GM12874 (cell line): ENCODE measurements at regions not wholly inside any gene's neighbourhood (a gene's known extent, or its start where the extent isn't known, plus 50 kb on each side); places are given as distances from the start of the nearest gene placed in this dataset.

Experiments used
- TF ChIP-seq, protein P1 (sequence below): IDR thresholded peaks from 2 replicates; pipeline ENCODE4 v1.5.1; 2011; ENCODE audit warnings: low read depth, mild to moderate bottlenecking, control low read depth, low read length, moderate library complexity; ENCODE audit not compliant: insufficient read depth

DNA sequence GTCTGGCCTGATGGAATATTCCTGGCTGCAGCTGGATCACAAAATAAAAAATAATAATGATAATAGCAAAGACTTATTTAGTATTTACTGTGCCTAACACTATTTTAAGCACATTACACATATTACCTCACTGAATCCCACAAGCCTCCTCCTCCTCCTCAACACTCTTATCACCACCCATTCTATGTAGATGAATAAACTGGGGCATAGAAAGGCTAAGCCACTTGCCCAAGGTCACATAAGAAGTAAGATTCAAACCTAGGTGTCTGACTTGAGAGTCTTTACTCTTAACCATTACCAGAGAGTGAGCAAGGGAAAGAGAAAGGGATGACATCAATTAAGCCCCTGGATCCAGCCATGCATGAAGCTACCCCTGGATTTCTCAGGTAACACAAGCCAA, 493.1 kb downstream of the SHQ1 start:
- TF ChIP-seq, protein P1, sequence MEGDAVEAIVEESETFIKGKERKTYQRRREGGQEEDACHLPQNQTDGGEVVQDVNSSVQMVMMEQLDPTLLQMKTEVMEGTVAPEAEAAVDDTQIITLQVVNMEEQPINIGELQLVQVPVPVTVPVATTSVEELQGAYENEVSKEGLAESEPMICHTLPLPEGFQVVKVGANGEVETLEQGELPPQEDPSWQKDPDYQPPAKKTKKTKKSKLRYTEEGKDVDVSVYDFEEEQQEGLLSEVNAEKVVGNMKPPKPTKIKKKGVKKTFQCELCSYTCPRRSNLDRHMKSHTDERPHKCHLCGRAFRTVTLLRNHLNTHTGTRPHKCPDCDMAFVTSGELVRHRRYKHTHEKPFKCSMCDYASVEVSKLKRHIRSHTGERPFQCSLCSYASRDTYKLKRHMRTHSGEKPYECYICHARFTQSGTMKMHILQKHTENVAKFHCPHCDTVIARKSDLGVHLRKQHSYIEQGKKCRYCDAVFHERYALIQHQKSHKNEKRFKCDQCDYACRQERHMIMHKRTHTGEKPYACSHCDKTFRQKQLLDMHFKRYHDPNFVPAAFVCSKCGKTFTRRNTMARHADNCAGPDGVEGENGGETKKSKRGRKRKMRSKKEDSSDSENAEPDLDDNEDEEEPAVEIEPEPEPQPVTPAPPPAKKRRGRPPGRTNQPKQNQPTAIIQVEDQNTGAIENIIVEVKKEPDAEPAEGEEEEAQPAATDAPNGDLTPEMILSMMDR, result no peak

DNA sequence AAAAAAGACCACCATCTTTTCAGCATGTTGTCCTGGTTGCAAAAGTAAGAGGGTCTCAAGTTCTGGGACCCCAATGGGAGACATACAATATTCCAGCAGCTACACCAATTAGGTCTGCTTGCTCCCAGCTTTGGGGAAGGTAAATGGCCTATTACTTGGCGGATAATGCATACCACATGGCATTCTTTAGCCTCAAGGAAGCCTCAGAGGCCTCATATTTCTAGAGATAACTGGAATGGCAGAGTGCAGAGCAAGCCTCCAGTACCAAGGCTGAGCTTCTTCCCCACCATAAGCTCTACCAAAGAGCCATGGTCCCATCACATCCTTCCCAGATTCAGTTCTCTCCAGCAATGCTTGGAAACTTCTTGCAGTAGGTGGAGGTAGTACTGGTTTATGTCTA, 493.8 kb downstream of the SHQ1 start:
- TF ChIP-seq, protein P1, result no peak

DNA sequence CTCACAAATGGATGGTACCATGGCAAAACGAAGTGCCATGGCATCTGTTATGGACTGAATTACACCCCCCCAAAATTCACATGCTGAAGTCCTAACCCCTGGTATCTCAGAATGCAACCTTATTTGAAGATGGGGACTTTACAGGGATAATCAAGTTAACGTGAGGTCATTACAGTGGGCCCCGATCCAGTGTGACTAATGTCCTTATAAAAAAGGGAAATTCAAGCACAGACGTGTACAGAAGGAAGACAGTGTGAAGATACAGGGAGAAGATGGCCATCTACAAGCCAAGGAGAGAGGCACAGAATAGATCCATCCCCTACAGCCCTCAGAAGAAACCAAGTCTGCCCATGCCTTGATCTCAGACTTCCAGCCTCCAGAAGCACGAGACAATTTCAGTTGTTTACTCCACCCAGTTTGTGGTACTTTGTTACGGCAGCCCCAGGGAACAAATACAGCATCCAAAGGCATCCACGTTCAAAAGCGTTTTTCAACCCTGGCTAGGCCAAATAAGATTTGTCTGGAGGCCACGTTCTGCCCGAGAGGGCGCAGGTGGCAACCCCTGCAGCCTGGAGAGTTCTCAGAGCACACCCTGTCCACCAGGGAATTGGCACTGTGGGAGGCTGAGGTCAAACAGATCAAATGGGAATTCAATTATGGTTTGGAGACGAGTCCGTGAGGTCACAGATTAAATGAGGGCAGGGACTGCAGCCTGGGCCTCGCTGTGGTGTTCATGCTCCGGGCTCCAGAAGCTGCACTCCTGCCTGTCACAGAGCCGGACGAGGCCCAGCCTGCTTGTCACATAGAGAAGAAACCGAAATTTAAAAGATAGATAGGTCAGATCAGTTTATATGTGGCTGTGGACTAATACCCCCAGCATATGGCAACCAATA, 494.8 kb downstream of the SHQ1 start:
- TF ChIP-seq, protein P1, result no peak

DNA sequence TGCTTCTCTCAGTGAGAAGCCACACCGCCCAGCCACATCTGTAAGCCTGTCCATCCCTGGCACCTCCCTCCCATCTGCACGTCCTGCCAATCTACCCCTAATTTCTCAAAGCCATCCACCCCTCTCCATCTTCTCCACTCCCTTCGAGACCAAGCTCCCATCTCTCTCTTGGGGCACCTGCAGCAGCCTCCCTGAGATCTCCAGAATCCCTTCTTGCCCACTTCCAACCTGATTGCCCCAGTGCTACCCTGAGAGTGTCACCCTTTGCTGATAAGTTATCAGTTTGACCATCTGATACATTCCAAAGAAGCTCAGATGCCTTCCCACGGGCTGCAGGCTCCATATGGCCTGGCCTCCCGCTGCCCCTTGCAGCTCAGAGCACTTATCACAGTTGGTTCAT, 496.1 kb downstream of the SHQ1 start:
- TF ChIP-seq, protein P1, result no peak

DNA sequence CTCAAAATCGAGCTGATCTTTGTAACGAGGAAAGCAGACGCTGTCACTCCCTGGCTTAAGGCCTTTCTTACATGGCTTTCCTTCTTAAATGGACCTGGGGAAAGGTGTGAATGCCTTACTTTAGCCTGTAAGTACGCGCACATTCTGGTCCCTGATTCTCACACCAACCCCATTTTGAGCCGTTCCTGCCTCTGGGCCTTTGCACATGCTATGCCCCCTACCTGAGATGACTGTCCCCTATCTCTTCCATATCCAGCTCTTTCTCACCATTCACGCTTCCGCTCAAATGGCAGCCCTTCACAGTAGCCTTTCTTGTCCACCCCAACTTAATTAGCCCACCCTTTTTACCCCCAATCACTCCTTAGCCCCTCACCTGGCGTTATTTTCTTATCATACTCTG, 496.7 kb downstream of the SHQ1 start:
- TF ChIP-seq, protein P1, result no peak

DNA sequence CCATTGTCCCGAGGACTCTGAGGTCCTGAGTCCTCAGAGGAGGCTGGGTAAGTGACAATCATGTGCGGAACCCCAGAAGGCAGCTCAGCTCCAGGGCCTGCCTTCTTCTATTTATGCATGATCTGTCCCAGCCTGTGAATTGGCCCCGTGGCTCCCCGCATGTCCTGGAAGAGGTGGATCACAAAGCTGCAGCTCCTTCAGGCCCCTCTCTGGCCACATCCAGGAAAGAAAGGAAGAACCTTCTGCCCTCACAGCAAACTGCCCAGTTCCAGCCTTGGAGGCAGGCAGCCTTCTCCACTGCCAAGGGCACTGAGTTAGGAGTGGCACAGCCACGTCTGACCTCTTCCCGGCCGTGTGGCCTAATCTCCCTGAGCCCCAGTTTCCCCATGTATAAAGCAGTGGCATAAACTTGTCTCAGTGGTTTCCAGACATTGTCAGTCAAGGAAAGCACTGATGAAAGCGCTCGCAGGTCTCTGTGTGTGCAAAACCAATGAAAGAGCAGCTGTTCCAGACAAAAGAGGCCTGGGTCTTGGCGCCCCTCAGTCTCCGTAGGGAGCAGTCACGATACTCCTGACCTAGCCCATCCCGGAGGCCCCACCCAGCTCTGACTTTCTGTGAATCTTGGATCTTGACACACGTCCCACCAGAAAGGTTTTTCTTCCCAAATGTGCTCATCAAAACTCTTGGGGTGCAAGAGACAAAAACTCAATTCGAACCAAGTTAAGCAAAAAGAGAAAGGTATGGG, 497.3 kb downstream of the SHQ1 start:
- TF ChIP-seq, protein P1, result no peak

DNA sequence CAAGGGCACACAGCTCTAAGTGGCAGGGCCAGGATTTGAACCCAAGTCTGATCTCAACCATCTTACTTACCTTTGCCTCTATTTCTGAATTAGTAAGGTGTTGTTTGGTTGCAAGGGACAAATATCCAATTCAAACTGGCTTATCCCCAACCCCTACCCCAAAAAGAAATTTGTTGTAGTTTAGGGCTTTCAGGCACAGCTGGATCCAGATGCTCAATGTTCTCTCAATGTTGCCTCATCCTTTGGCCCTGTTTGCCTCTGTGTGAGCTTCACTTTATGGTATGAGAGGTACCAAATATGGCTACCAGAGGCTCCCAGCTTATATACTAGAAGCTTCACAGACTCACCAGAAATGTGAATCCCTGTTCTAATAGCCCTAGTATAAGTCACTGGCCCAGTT, 499.9 kb downstream of the SHQ1 start:
- TF ChIP-seq, protein P1, result no peak
